Hematopoietic multipotent progenitor cell treated with erythropoietin and hydrocortisone succinate and interleukin-3 and kit ligand, for 15 days (in vitro differentiated cells): ENCODE measurements at regions not wholly inside any gene's neighbourhood (a gene's known extent, or its start where the extent isn't known, plus 50 kb on each side); places are given as distances from the start of the nearest gene placed in this dataset.
"Not testable (repeated sequence)": the region's sequence is repeated elsewhere in the genome, so short reads cannot be mapped to it uniquely, and the experiment has no call there.

Source experiments
- DNase-seq: peaks from one replicate; pipeline ENCODE4 v3.0.0-alpha.2; 2015; ENCODE audit warnings: low spot score

DNA sequence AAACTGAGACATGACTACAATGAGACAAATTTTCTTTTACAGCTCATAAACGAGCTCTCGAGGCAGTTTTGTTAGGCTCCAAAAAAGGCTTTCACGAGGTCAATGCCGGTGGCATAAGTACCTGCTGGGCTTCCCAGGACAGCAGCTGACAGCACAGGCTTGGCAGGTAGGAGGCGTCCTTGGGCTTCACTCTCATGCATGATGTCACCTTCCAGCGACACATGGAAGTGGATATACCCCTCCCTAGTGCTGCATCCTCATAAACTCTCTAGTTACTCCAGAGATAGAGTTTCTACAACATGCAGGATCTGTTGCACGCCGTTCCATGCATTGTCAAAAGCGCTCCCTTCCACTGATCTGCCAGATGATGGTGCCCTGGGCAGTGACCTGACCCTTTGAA, 112.5 kb upstream of the PAXBP1 start:
- no peak for DNase-seq

- no peak for DNase-seq
Measured at GRCh38 chr21:32886339-32886738, 114.8 kb upstream of the PAXBP1 start.

- DNase-seq, result no peak
Measured at GRCh38 chr21:32887026-32887425, 115.5 kb upstream of the PAXBP1 start.

DNA sequence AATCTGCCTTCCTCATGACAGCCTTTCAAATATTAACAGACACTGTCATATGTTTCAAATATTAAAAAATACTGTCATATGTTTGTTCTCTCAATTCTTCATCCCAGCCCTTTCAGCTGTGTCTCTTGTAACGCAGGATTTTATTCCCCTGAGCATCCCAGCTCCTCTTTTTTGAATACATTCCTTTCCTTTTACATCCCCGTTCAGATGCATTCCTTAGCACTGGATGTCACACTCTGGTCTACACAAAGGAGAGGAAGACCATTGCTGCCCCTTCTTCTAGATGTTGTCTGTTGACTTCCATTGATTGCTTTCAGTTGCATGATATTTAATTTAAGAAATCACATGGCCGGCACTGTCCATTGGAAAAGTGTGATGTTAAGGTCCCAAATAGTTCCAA, 117.4 kb upstream of the PAXBP1 start:
- no peak for DNase-seq

- no peak for DNase-seq
Measured at GRCh38 chr21:32889596-32889995, 118.0 kb upstream of the PAXBP1 start.

GRCh38 chr21:32894321-32894720, 122.8 kb upstream of the PAXBP1 start:
- no peak for DNase-seq

DNA sequence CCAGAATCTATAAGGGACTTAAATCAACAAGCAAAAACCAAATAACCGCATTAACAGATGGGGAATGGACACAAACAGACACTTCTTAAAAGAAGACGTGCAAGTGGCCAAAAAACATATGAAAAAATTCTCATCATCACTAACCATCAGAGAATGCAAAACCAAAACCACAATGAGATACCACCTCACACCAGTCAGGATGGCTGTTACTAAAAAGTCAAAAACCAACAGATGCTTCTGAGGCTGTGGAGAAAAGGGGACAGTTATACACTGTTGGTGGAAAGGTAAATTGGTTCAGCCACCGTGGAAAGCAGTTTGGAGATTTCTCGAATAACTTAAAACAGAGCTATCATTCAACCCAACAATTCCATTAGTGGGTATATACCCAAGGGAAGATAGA, 124.9 kb upstream of the OLIG2 start:
- no peak for DNase-seq

- no peak for DNase-seq
Measured at GRCh38 chr21:32907521-32907920, 118.2 kb upstream of the OLIG2 start.

DNA sequence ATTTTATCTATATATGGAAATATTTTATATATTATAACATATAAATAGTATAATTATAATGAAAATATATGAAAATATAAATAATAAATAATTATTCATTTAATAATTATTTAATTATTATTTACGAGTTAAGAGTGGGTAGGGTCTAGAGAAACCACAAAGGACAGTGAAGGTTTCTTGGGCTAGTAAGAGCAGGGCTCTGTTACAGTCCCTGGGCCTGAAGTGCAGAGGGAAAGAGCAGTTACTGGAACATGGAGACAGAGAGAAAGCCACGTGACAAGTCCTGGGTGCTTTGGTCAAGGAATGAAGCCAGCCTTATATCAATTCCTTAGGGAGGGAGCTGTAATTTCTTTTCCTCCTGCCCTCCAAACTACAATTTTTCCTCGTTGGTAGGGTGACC, 117.2 kb upstream of the OLIG2 start:
- no peak for DNase-seq

GRCh38 chr21:32909393-32909792, 116.3 kb upstream of the OLIG2 start:
- DNase-seq, result no peak

DNA sequence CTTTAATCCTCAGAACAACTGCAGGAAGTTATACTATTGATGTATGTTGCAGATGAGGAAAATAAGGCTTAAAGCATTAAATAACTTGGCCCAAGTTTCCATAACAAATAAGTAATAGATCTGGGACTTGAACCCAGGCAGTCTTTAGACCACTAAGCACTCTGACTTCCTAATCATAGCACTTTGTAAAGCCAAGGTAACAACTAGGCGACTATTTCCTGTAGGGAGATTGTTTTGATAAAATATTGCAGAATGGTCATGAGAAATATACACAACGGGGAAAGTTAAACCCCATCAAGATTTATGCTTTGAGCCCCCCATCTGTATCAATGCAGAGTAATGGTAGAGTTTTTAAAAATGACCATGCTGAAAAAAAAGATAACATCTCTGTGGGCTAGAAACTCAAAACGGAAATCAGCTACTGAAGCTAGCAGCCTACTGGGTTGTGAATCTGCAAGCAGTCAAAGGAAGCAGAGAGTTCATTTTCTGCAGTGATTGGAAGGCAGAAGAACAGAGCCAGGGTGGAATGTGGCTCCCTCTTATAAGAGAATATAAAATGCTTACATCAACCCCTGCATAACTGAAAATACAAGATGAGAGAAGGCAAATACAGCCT, 111.2 kb upstream of the OLIG2 start:
- no peak for DNase-seq

DNA sequence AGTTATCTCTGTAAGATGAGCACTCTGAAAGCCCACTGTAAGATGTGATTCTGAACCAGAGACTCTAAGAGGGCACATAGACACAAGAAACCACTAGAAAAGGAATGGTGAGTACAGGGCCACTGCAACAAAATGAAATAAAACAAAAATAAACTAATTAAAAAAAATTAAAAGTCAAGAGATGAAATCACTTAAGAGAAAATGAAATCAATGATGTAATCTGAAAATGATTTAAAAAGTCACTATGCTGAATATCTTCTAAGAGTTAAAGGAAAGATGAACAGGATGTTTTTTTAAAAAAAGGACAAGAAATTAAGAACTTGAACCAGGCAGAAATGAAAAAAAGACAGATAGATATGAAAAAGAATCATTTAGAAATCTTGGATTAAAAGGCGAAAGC, 110.6 kb upstream of the OLIG2 start:
- no peak for DNase-seq

- DNase-seq, result no peak
Measured at GRCh38 chr21:32916088-32916487, 109.6 kb upstream of the OLIG2 start.

DNA sequence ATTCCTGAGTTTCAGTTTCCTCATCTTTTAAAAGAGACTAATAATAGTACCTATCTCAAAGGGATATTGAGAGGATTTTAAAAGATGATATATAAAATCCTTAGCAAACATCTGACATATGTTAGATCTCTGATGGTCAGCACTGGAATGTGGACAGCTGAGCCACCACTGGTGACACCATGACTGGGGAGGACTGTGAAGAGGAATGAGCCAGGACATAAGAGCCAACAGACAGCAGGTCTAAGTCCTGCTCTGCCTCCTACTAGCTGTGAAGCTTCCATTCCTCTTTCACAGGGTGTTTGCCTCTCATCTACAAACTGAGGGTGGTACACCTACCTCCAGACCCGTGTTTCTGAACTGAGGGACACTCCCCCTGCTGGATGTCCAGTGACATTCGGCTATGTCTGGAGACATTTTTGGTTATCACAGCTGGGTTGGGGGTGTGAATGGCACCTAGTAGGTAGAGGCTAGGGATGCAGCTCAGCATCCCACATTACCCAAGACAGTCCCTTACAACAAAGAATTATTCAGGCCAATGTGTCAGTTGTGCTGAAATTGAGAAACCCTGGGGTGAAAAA, 109.1 kb upstream of the OLIG2 start:
- DNase-seq, result no peak

DNA sequence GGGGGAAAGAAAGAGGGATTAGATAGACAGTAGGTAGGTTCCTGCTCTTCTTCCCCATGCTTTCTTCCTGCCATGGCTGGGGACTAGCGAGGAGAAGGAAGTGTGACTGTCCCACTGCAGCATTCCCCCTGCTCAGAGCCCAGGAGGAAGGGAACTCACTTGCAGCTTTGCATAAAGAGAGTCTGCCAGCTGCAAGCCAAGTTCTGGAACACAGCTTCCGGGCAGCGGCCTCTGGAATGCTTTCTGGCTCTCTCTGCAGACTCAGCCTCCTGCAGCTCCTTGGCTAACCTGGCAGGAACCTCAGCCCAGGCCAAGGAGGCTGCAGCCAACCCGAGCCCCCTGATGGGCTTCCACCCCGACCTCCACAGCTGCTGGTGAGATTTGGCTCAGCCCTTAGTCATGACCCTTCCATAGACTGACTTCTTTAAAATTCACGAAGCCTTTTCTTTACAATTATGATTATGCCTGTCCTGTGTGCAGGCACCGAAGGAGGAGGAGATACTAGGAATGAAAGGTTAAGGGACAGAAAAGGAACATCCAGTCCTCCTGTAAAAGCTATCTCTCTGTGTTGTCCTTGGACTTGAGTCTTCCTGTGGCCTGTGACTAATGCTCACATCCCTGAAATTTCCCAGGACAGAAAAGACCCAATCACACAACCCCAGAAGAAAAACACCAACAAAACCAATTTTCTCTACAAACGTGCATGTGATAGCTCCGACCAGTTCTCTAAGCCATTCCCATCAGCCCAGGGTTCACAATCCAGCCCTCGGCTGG, 108.2 kb upstream of the OLIG2 start:
- DNase-seq, result no peak

DNA sequence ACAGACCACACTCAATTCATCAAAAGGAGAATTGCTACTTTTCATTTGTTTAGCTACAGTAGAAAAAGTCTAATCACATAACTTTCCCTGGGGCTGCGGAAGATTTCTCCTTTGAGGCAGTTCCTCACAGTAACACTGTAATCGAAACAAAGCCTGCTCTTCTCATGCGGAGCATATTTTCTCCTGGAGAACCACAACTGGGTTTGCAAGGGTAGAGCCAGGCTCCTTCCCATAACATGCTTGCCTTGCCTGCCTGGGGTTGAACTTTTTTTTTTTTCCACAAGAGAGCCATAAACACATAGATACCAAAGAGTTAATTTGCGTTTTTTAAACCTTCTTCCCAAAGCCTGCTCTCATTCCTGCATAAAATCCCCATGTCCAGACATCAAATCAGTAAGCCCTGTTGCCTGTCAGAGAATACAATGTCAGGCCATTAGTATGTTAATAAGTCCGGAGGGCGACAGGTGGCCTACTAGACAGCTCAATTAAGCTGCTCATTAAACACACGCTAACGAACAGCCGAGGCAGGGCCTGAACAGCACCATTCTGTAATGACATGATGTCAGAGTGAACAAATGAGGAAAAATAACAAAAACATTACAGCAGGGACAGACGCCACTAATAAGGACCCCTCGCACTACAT, 107.1 kb upstream of the OLIG2 start:
- no peak for DNase-seq

GRCh38 chr21:32920474-32920873, 105.3 kb upstream of the OLIG2 start:
- no peak for DNase-seq

GRCh38 chr21:32921632-32922230, 104.0 kb upstream of the OLIG2 start:
- DNase-seq, result peak; percentile 53

DNA sequence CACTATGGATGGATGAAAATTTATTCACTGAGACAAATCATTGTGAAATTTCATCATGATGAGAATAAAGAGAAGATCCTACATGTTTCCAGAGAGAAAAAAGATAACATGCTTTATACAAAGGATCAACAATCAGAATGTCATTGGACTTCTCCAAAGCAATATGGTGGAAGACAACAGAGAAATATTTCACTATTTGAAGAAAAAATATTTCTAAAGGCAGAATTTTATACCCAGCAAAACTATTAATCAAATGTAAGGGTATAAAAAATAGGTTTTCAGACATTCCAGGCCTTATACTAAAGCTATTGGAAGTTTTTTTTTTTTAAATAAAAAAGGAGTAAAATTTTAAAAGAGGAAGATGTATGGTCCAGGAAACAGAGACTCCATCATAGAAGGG, 100.6 kb upstream of the OLIG2 start:
- no peak for DNase-seq

- no peak for DNase-seq
Measured at GRCh38 chr21:32929633-32930038, 96.1 kb upstream of the OLIG2 start.

DNA sequence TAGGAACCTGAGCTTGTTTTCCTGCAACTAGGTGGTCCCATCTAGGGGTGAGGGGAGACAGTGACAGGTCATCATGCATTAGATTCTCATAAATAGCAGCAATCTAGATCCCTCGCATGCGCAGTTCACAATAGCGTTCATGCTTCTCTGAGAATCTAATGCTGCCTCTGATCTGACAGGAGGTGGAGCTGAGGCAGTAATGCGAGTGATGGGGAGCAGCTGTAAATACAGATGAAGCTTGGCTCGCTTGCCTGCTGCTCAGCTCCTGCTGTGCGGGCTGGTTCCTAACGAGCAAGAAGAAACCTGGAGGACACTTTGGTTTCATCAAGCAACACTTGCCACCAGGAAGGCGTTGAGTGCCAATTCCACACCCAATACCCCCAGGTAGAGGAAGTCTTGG, 95.1 kb upstream of the OLIG2 start:
- DNase-seq, result no peak

DNA sequence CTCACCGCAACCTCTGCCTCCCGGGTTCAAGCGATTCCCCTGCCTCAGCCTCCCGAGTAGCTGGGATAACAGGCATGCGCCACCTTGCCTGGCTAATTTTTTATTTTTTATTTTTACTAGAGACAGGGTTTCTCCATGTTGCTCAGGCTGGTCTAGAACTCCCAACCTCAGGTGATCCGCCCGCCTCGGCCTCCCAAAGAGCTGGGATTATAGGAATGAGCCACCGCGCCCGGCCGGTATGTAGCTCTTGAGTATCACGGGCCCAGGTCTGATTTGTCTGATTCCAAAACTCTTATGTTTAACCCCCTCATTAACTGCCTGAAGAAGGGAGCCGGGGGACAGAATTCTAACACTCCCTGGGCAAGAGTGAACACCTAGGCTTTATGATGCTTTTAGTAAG, 91.7 kb upstream of the OLIG2 start:
- not testable (repeated sequence) for DNase-seq

DNA sequence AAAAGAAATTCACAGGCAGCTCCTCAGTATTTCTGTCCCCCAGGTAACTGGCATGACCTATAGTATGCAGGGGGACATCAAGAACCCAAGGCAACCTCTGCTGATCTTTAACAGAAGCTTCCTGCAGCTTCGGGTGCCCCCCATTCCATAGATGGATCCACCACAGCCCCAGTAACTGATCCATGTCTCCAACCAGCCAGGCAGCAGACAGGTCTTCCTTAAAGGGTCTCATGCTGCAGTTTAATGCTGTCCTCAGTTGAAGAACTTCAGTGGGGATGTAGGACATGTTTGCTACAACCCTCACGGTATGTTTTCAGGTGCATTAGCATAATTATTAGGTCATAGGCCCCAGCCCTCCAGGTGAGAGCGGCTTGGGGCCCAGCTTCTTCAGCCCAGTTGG, 90.9 kb upstream of the OLIG2 start:
- DNase-seq, result no peak
